ENCODE measurements at regions not wholly inside any gene's neighbourhood (a gene's known extent, or its start where the extent isn't known, plus 50 kb on each side); places are given as distances from the start of the nearest gene placed in this dataset.

DNA sequence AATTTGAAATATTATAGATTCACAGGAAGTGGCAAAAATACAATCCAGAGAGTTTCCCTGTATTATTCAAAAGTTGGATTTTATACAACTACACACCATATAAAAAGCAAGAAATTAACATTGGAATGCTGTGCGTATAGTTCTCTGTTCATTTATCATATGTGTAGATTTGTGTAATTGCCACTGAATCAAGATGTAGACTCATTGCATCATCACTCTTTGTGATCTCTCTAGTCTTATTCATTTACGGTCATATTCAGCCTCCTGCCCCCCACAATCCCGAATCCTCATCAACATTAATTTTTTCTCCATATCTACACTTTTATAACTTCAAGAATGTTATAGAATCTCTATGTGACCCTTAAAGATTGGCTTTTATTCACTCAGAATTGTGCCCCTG, 390.6 kb upstream of the B3GAT1 start:
- H4K20me1 ChIP-seq (ENCODE audit: insufficient read depth, low read length): no peaks in the 10 kb centered on the region
- H3K27ac ChIP-seq (ENCODE audit: low read length): no peak overlapping the region
- no peaks in the 10 kb centered on the region for H3K36me3 ChIP-seq (replicated peaks; ENCODE audit: low read depth, low read length)
- H3K27me3 ChIP-seq (ENCODE audit: low read depth, low read length): peaks cover 3% of the 10 kb centered on the region; the same call in 1 of the 2 replicates
- no peak overlapping the region for H3K9ac ChIP-seq (ENCODE audit: low read length)
- no peak overlapping the region for H2AFZ ChIP-seq (ENCODE audit: low read depth, low read length)
- no peaks in the 10 kb centered on the region for H3K4me1 ChIP-seq (ENCODE audit: low read length)
- H3K4me2 ChIP-seq (ENCODE audit: low read length): no peak overlapping the region
- TF ChIP-seq, protein P1, sequence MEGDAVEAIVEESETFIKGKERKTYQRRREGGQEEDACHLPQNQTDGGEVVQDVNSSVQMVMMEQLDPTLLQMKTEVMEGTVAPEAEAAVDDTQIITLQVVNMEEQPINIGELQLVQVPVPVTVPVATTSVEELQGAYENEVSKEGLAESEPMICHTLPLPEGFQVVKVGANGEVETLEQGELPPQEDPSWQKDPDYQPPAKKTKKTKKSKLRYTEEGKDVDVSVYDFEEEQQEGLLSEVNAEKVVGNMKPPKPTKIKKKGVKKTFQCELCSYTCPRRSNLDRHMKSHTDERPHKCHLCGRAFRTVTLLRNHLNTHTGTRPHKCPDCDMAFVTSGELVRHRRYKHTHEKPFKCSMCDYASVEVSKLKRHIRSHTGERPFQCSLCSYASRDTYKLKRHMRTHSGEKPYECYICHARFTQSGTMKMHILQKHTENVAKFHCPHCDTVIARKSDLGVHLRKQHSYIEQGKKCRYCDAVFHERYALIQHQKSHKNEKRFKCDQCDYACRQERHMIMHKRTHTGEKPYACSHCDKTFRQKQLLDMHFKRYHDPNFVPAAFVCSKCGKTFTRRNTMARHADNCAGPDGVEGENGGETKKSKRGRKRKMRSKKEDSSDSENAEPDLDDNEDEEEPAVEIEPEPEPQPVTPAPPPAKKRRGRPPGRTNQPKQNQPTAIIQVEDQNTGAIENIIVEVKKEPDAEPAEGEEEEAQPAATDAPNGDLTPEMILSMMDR (IDR thresholded peaks at IDR 0.05; ENCODE audit: low read depth, low read length): no peak
- TF ChIP-seq EZH2phosphoT487 (IDR thresholded peaks at IDR 0.05; ENCODE audit: low read depth): no peak
- no peak overlapping the region for H3K4me3 ChIP-seq (ENCODE audit: low read length)
- no peaks in the 10 kb centered on the region for H3K79me2 ChIP-seq (ENCODE audit: low read length)
- H3K9me3 ChIP-seq (ENCODE audit: insufficient read depth, low read length): no peaks in the 10 kb centered on the region

DNA sequence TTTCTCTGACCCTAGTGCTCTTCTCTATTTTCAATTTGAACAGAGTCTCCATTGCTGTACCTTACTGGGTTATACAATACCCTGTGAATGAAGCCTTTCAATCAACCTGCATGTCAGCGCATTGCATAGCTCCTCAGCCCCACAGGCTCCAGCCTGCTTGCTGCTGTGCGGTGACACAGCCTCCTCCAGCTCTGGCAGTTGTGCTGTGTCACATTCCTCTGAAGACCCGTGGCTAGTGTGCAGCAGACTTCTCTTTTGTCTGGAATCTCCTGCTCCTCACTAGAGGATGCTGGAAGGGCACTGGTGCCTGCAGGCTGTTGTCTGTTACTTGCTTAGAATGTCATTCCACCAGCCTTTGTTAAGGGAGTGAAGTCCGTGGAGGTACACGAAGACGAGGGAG, 390.1 kb upstream of the B3GAT1 start:
- H3K4me2 ChIP-seq (ENCODE audit: low read length): no peak overlapping the region
- H3K36me3 ChIP-seq (replicated peaks; ENCODE audit: low read depth, low read length): no peaks in the 10 kb centered on the region
- no peaks in the 10 kb centered on the region for H3K79me2 ChIP-seq (ENCODE audit: low read length)
- no peaks in the 10 kb centered on the region for H3K9me3 ChIP-seq (ENCODE audit: insufficient read depth, low read length)
- no peaks in the 10 kb centered on the region for H4K20me1 ChIP-seq (ENCODE audit: insufficient read depth, low read length)
- no peaks in the 10 kb centered on the region for H3K4me1 ChIP-seq (ENCODE audit: low read length)
- H3K27me3 ChIP-seq (ENCODE audit: low read depth, low read length): peaks cover 3% of the 10 kb centered on the region; the same call in 1 of the 2 replicates
- TF ChIP-seq, protein P1 (IDR thresholded peaks at IDR 0.05; ENCODE audit: low read depth, low read length): no peak
- TF ChIP-seq EZH2phosphoT487 (IDR thresholded peaks at IDR 0.05; ENCODE audit: low read depth): no peak
- H3K9ac ChIP-seq (ENCODE audit: low read length): no peak overlapping the region
- H2AFZ ChIP-seq (ENCODE audit: low read depth, low read length): no peak overlapping the region
- H3K4me3 ChIP-seq (ENCODE audit: low read length): no peak overlapping the region
- H3K27ac ChIP-seq (ENCODE audit: low read length): no peak overlapping the region

DNA sequence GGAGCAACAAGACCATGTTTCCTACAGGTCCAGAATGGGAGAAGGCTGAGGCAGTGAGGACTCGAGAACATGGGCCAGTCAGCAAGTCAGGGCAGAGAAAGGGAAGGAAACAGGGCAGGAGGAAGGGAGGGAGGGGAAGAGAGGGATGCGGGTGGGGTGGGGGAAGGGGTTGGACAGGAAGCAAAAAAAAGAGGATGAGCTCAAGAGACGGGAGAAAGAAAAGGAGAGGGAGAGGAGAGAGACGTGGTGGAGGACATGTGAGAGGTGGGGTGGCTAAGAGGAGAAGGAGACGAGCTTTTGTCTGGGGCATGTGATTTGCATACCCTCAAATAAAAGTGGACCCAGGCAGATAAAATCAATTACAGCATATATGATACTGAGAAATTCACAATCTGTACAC, 389.5 kb upstream of the B3GAT1 start:
- Histone ChIP-seq H4K20me1 (ENCODE audit: insufficient read depth, low read length) (no peaks in the 10 kb centered on the region), H3K79me2 (ENCODE audit: low read length) (no peaks in the 10 kb centered on the region), H3K27me3 (ENCODE audit: low read depth, low read length) (peaks cover 3% of the 10 kb centered on the region; the same call in 1 of the 2 replicates), H3K9ac (ENCODE audit: low read length) (no peak overlapping the region), H3K9me3 (ENCODE audit: insufficient read depth, low read length) (no peaks in the 10 kb centered on the region), H3K27ac (ENCODE audit: low read length) (no peak overlapping the region), H3K4me1 (ENCODE audit: low read length) (no peaks in the 10 kb centered on the region), H2AFZ (ENCODE audit: low read depth, low read length) (no peak overlapping the region), H3K4me3 (ENCODE audit: low read length) (no peak overlapping the region), H3K4me2 (ENCODE audit: low read length) (no peak overlapping the region), H3K36me3 (replicated peaks; ENCODE audit: low read depth, low read length) (no peaks in the 10 kb centered on the region)
- TF ChIP-seq, protein P1 (IDR thresholded peaks at IDR 0.05; ENCODE audit: low read depth, low read length): no peak

DNA sequence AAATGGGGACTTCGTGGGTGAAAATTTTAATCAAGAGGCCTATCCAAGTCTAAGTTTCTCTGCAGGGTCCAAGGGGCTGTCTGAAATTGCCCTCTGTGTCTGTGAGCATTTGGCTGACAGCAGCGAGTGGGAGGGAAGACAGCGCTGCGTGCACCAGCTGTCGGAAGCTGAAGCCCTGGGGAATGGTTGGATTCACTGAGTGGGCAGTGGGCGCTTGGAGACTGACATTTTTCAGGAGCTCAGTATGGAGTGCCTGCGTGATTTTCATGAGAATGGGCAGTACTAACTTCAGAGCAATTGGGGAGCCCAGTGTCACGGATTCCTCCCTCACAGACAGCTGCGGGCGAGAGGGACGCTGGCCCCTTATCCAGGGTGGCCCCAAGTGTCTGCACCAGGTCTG, 388.8 kb upstream of the B3GAT1 start:
- H3K9ac ChIP-seq (ENCODE audit: low read length): no peak overlapping the region
- H3K9me3 ChIP-seq (ENCODE audit: insufficient read depth, low read length): no peaks in the 10 kb centered on the region
- H4K20me1 ChIP-seq (ENCODE audit: insufficient read depth, low read length): no peaks in the 10 kb centered on the region
- H3K27me3 ChIP-seq (ENCODE audit: low read depth, low read length): peaks cover 3% of the 10 kb centered on the region; the same call in 1 of the 2 replicates
- no peaks in the 10 kb centered on the region for H3K36me3 ChIP-seq (replicated peaks; ENCODE audit: low read depth, low read length)
- no peak overlapping the region for H3K4me2 ChIP-seq (ENCODE audit: low read length)
- no peak overlapping the region for H3K27ac ChIP-seq (ENCODE audit: low read length)
- no peak overlapping the region for H2AFZ ChIP-seq (ENCODE audit: low read depth, low read length)
- no peaks in the 10 kb centered on the region for H3K79me2 ChIP-seq (ENCODE audit: low read length)
- H3K4me3 ChIP-seq (ENCODE audit: low read length): no peak overlapping the region
- H3K4me1 ChIP-seq (ENCODE audit: low read length): no peaks in the 10 kb centered on the region
- TF ChIP-seq, protein P1 (IDR thresholded peaks at IDR 0.05; ENCODE audit: low read depth, low read length): no peak
- no peak for TF ChIP-seq EZH2phosphoT487 (IDR thresholded peaks at IDR 0.05; ENCODE audit: low read depth)
